GM12874 (cell line): ENCODE measurements at regions not wholly inside any gene's neighbourhood (a gene's known extent, or its start where the extent isn't known, plus 50 kb on each side); places are given as distances from the start of the nearest gene placed in this dataset.
A peak's percentile ranks its signal among the peaks of the same experiment; 100 is the strongest.

Source experiments
- TF ChIP-seq, protein P1 (sequence below): IDR thresholded peaks from 2 replicates; pipeline ENCODE4 v1.5.1; 2011; ENCODE audit warnings: low read depth, mild to moderate bottlenecking, control low read depth, low read length, moderate library complexity; ENCODE audit not compliant: insufficient read depth

DNA sequence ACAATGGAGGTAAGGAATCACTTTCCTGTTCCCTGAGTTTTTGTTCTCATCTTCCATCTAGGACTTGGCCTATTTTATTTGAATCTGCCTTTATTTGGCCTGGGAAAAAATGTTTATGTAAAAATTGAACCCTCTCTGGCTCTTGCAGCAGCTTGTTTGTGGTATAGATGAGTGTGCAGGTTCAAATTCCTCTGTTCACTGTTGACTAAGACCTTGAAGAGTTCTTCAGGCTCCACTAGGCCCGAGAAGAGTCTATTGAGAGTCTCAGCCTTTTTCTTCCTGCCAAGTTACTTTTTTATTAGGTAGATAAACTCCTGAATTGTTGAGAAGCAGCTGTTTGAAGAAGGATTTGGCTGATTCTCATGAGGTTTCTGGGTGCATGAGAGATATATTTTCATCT, 248.8 kb upstream of the ADGRL2 start:
- TF ChIP-seq, protein P1, sequence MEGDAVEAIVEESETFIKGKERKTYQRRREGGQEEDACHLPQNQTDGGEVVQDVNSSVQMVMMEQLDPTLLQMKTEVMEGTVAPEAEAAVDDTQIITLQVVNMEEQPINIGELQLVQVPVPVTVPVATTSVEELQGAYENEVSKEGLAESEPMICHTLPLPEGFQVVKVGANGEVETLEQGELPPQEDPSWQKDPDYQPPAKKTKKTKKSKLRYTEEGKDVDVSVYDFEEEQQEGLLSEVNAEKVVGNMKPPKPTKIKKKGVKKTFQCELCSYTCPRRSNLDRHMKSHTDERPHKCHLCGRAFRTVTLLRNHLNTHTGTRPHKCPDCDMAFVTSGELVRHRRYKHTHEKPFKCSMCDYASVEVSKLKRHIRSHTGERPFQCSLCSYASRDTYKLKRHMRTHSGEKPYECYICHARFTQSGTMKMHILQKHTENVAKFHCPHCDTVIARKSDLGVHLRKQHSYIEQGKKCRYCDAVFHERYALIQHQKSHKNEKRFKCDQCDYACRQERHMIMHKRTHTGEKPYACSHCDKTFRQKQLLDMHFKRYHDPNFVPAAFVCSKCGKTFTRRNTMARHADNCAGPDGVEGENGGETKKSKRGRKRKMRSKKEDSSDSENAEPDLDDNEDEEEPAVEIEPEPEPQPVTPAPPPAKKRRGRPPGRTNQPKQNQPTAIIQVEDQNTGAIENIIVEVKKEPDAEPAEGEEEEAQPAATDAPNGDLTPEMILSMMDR, result no peak

DNA sequence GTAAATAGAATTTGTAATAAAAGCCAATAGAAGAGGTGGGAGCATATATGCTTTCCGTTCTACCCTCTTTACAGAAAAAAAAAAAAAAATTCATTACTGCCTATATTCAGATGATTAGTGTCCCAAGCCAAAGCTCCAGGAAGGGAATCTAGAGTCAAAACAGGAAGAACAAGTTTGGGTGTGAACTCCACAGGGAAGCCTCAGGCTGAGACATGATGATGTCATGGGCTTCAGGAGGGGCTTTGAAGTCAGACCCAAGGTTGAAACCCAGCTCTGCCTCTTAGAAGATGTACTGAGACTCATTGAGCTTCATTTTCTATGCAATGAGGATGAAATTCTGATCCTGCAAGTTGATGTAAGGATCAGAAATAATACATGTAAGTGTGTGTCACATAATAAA, 250.0 kb upstream of the ADGRL2 start:
- TF ChIP-seq, protein P1, result no peak

DNA sequence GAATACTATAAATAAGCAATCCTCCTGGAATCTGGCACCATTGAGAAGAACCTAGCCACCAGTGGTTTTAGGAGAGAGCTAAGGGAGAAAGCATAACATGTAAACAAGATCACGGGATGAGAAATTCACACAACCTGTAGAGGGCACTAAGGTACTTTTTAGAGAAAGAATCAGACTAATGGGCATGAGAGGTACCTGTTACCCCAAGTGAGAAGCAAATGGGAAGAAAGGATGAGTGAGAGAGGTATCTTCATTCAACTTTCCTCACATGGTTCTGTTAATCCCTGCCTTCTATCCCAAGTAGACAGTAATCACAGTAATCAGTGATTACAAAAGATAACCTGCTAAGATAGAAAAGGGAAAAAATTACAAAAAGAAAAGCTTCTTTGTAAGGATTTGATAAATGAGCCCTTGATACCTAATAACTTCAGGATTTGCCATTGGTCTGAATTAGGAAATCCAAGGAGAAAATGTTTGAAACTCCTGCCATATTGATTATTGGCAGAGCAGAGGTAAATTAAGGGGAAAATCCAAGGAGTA, 251.1 kb upstream of the ADGRL2 start:
- TF ChIP-seq, protein P1, result peak; percentile 34; the same call in 1 of the 2 replicates

DNA sequence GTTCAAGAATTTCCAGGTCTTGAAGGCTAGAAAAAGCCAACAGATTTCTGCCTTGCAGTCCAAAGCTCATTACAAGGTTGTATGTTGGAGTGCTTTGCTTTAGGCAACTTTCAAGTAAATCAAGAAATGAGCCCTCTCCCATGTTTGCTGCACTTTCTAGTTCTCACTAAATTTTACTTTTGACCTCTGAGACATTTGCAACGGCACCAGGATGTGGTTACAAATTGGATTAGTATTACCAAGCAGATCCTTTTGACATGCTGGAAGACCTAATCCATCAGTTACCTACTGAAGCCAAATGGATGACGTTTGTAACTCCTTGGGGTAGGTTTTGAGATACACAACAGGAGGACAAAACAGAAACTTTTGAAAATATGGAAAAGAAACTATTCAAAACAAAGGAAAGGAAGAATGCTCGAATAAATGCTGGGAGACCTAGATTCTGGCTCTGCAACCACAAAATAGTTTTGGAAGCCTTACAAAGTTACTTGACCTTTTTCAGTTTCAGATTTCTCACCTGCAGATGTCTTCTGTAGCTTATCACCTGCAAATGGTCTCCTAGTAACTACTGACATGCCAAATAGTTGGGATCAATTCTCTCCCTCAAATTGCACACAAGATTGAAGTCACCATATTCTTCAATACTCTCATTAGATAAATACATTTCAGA, 251.7 kb upstream of the ADGRL2 start:
- TF ChIP-seq, protein P1, result no peak

DNA sequence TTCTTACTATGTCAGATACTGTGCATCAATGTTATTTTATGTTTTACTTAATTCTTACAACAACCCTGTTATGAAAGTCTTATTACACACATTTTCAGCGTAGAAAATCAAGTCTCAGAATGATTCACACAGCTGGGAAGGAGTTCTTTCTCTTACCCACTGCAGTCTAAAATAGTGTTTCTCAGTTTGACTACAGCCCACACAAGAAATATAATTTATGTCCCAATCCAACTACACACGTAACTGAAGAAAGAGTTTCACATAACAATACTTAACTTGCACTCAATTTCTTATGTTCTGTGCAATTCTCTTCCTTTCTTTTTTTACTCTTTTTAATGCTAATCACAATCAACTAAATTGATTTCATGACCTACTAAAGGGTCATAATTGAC, 252.8 kb upstream of the ADGRL2 start:
- TF ChIP-seq, protein P1, result no peak

DNA sequence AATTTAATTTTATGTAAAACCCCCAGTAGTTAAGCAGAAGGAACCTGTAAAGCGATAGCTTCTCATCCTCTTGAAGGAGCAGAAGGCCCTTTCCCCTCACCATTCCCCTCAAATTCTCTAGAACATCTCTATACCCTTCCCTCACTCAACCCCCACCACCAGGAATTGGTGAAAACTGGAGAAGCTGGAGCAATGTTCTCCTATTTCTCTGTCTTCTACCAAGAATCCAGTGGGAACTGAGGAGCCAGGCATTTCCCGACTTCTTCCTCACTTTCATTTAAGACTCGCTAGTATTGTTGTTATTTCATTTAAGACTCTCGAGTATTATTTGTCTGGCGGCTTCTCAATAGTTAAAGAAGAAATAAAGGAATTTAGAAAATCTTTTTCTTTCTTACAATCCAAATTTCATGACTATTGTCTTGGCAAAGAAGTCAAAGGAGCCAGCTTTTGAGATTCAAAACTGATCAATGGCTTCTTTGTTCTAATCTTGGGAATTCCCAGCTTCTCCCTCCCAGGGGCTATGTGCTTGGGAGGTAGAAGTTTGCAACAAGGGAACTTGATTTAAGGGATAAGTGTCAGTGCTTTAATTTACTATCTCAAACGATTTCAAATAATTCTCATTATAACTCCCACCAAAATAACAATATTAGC, 253.3 kb upstream of the ADGRL2 start:
- TF ChIP-seq, protein P1, result no peak

DNA sequence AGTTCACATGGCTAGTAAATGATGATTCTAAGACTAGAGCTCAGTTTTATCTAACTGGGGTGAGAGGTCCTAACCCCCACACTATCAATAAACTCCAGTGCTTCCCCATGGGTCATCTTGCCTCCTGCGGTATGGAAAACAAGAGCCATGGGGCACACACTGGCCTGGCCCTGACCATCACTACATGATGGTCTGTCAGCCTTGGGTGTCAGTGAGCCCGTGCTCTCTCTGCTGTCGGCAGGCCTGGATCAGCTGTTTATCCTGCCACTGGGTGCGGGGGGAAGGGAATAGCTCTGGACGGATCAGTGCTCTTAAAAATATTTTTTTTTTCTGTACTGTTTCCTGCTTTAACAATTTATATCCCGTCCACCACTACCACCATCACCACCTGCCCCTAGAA, 255.0 kb upstream of the ADGRL2 start:
- TF ChIP-seq, protein P1, result no peak
